HL-60 (cell line): ENCODE measurements at regions not wholly inside any gene's neighbourhood (a gene's known extent, or its start where the extent isn't known, plus 50 kb on each side); places are given as distances from the start of the nearest gene placed in this dataset.

Experiments used
- GABPA ChIP-seq: IDR thresholded peaks from 2 replicates; pipeline ENCODE4 v1.6.1; 2012; ENCODE audit warnings: low read depth
- POLR2AphosphoS5 ChIP-seq: IDR thresholded peaks from 2 replicates; pipeline ENCODE4 v1.6.1; 2012; ENCODE audit warnings: low read depth
- SPI1 ChIP-seq: IDR thresholded peaks from 2 replicates; pipeline ENCODE4 v1.6.1; 2012; ENCODE audit warnings: low read depth, mild to moderate bottlenecking, borderline replicate concordance
- TF ChIP-seq, protein P1 (sequence below): IDR thresholded peaks from 2 replicates; pipeline ENCODE4 v1.6.1; 2012; ENCODE audit warnings: low read depth; ENCODE audit not compliant: insufficient replicate concordance
- TF ChIP-seq, protein P2 (sequence below): IDR thresholded peaks from one replicate; pipeline ENCODE4 v1.5.1; 2011; ENCODE audit warnings: low read length, control low read depth, inconsistent platforms; ENCODE audit not compliant: insufficient read depth

DNA sequence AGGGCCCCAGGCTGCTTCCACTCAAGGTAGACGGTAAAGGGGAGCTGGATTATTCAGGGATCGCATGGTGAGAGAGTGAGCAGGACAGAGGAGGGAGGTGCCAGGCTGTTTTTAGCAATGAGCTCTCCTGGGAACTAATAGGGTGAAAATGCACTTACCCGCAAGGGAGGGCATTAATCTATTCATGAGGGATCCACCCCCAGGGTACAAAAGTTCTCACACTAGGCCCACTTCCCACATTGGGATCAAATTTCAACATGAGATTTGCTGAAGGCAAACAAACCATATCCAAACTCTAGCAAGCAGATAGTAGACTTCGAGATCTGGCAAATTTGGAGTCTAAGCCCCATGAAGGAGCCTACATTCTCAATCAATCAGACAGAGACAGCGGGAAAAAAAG lies 408.6 kb downstream of the RNF144B start:
- TF ChIP-seq, protein P1, sequence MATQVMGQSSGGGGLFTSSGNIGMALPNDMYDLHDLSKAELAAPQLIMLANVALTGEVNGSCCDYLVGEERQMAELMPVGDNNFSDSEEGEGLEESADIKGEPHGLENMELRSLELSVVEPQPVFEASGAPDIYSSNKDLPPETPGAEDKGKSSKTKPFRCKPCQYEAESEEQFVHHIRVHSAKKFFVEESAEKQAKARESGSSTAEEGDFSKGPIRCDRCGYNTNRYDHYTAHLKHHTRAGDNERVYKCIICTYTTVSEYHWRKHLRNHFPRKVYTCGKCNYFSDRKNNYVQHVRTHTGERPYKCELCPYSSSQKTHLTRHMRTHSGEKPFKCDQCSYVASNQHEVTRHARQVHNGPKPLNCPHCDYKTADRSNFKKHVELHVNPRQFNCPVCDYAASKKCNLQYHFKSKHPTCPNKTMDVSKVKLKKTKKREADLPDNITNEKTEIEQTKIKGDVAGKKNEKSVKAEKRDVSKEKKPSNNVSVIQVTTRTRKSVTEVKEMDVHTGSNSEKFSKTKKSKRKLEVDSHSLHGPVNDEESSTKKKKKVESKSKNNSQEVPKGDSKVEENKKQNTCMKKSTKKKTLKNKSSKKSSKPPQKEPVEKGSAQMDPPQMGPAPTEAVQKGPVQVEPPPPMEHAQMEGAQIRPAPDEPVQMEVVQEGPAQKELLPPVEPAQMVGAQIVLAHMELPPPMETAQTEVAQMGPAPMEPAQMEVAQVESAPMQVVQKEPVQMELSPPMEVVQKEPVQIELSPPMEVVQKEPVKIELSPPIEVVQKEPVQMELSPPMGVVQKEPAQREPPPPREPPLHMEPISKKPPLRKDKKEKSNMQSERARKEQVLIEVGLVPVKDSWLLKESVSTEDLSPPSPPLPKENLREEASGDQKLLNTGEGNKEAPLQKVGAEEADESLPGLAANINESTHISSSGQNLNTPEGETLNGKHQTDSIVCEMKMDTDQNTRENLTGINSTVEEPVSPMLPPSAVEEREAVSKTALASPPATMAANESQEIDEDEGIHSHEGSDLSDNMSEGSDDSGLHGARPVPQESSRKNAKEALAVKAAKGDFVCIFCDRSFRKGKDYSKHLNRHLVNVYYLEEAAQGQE, result no peak
- TF ChIP-seq, protein P2, sequence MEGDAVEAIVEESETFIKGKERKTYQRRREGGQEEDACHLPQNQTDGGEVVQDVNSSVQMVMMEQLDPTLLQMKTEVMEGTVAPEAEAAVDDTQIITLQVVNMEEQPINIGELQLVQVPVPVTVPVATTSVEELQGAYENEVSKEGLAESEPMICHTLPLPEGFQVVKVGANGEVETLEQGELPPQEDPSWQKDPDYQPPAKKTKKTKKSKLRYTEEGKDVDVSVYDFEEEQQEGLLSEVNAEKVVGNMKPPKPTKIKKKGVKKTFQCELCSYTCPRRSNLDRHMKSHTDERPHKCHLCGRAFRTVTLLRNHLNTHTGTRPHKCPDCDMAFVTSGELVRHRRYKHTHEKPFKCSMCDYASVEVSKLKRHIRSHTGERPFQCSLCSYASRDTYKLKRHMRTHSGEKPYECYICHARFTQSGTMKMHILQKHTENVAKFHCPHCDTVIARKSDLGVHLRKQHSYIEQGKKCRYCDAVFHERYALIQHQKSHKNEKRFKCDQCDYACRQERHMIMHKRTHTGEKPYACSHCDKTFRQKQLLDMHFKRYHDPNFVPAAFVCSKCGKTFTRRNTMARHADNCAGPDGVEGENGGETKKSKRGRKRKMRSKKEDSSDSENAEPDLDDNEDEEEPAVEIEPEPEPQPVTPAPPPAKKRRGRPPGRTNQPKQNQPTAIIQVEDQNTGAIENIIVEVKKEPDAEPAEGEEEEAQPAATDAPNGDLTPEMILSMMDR, result no peak
- TF ChIP-seq POLR2AphosphoS5, result no peak
- TF ChIP-seq SPI1, result no peak
- TF ChIP-seq GABPA, result no peak
